Endodermal cell (in vitro differentiated cells): ENCODE measurements at regions not wholly inside any gene's neighbourhood (a gene's known extent, or its start where the extent isn't known, plus 50 kb on each side); places are given as distances from the start of the nearest gene placed in this dataset.

ENCODE experiments used
- DNase-seq: peaks from one replicate; pipeline ENCODE4 v3.0.0-alpha.2; 2017
- H3K27ac ChIP-seq: 2 replicates; pipeline ENCODE4 v1.5.1; 2013; ENCODE audit warnings: mild to moderate bottlenecking, low read depth, low read length, moderate library complexity
- H3K27me3 ChIP-seq: 2 replicates; pipeline ENCODE4 v1.6.1; 2013; ENCODE audit warnings: mild to moderate bottlenecking, low read length, moderate library complexity; ENCODE audit not compliant: insufficient read depth, control insufficient read depth, poor library complexity, severe bottlenecking
- H3K36me3 ChIP-seq: 2 replicates; pipeline ENCODE4 v1.7.0; 2013; ENCODE audit warnings: mild to moderate bottlenecking, low read length, moderate library complexity; ENCODE audit not compliant: control insufficient read depth, insufficient read depth
- H3K4me1 ChIP-seq: one replicate; pipeline ENCODE4 v1.7.0; 2013; ENCODE audit warnings: low read length; ENCODE audit not compliant: control insufficient read depth, insufficient read depth
- H3K4me3 ChIP-seq: 2 replicates; pipeline ENCODE4 v1.5.1; 2013; ENCODE audit warnings: mild to moderate bottlenecking, low read length, moderate library complexity
- H3K9ac ChIP-seq: 2 replicates; pipeline ENCODE4 v1.6.1; 2013; ENCODE audit warnings: mild to moderate bottlenecking, low read length, moderate library complexity; ENCODE audit not compliant: poor library complexity, severe bottlenecking; ENCODE audit errors: extremely low read depth
- H3K9me3 ChIP-seq: 2 replicates; pipeline ENCODE4 v1.6.1; 2013; ENCODE audit warnings: mild to moderate bottlenecking, low read length, moderate library complexity; ENCODE audit not compliant: control insufficient read depth
- H3K27ac Mint-ChIP-seq: 2 replicates; pipeline ENCODE4 v1.8.0; 2020; ENCODE audit warnings: mixed read lengths
- H3K27me3 Mint-ChIP-seq: 2 replicates; pipeline ENCODE4 v1.8.0; 2021; ENCODE audit warnings: mild to moderate bottlenecking, mixed read lengths; ENCODE audit not compliant: insufficient read depth
- H3K36me3 Mint-ChIP-seq: 2 replicates; pipeline ENCODE4 v1.8.0; 2020; ENCODE audit warnings: low read depth, mixed read lengths
- H3K4me1 Mint-ChIP-seq: 2 replicates; pipeline ENCODE4 v1.8.0; 2020; ENCODE audit warnings: mixed read lengths
- H3K4me3 Mint-ChIP-seq: 2 replicates; pipeline ENCODE4 v1.8.0; 2020; ENCODE audit warnings: mild to moderate bottlenecking, moderate library complexity, mixed read lengths
- H3K9me3 Mint-ChIP-seq: 2 replicates; pipeline ENCODE4 v1.8.0; 2020; ENCODE audit warnings: mild to moderate bottlenecking, mixed read lengths
- WGBS, 2 experiments: methylation state at CpG; one replicate each; pipeline versions ENCODE4 v1.1.5 to v1.1.7; 2013; ENCODE audit warnings: missing lambda C conversion rate in 2 of 2, mixed read lengths in 1 of 2; ENCODE audit not compliant: insufficient coverage in 1 of 2, insufficient read length in 1 of 2; 5-methylcytosine and 5-hydroxymethylcytosine counted together
- TF ChIP-seq, protein P1 (sequence below): fragments of 200-600 bp; sonication (generic); conservative IDR thresholded peaks from 2 replicates; pipeline ENCODE4 v1.5.0; 2021; ENCODE audit warnings: antibody characterized with exemption, mild to moderate bottlenecking

DNA sequence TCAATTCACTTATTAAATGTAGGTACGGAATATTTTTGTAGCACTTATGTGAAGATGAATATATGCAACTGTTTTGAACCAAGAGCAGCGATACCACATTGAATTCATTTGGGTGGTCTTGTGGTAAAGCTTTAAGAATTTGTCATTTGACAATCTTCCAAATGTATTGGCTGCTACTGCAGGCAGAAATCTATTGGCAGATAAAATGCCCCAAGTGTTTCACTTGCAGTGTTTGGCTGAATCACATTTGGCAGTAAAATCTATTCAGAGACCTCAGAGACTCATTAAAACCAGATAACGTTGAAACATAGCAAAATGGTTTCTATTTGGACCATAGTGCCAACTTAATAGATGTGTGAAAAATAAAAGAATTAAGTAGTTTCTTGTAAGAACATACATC lies 303.4 kb downstream of the FGF13 start:
- no peak overlapping the region for H3K27ac ChIP-seq
- no peak overlapping the region for H3K27ac Mint-ChIP-seq
- 93% methylated on average over 3 of the region's 3 CpGs; no CpG with 5 or more reads in 1 of the 2 experiments for WGBS, 2 experiments

DNA sequence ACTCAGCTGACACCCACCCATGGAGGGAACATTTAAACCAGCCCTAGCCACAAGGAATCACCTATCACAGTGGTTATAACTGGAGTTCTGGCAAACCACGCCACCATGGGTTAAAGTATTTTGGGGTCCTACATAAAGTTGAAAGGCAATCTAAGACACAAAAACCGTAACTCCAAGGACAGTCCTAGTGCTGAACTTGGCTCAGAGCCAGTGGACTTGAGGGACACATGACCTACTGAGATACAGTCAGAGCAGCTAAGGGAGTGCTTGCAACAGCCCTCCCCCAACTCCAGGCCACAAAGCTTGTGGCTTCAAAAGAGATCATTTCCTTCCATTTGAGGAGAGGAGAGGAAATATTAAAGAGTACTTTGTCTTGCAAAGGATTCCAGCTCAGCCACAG lies 300.5 kb downstream of the FGF13 start:
- TF ChIP-seq, protein P1, sequence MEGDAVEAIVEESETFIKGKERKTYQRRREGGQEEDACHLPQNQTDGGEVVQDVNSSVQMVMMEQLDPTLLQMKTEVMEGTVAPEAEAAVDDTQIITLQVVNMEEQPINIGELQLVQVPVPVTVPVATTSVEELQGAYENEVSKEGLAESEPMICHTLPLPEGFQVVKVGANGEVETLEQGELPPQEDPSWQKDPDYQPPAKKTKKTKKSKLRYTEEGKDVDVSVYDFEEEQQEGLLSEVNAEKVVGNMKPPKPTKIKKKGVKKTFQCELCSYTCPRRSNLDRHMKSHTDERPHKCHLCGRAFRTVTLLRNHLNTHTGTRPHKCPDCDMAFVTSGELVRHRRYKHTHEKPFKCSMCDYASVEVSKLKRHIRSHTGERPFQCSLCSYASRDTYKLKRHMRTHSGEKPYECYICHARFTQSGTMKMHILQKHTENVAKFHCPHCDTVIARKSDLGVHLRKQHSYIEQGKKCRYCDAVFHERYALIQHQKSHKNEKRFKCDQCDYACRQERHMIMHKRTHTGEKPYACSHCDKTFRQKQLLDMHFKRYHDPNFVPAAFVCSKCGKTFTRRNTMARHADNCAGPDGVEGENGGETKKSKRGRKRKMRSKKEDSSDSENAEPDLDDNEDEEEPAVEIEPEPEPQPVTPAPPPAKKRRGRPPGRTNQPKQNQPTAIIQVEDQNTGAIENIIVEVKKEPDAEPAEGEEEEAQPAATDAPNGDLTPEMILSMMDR: no peak
- no peaks in the 10 kb centered on the region for H3K27me3 ChIP-seq
- peaks cover 2% of the 10 kb centered on the region for H3K9me3 Mint-ChIP-seq
- DNase-seq: no peak
- no peak overlapping the region for H3K4me3 Mint-ChIP-seq
- no peaks in the 10 kb centered on the region for H3K36me3 Mint-ChIP-seq
- no peaks in the 10 kb centered on the region for H3K4me1 ChIP-seq
- no peak overlapping the region for H3K9ac ChIP-seq
- no peaks in the 10 kb centered on the region for H3K9me3 ChIP-seq
- no peak overlapping the region for H3K27ac ChIP-seq
- no peaks in the 10 kb centered on the region for H3K36me3 ChIP-seq
- H3K27me3 Mint-ChIP-seq: no peaks in the 10 kb centered on the region
- H3K4me3 ChIP-seq: no peak overlapping the region
- H3K4me1 Mint-ChIP-seq: no peaks in the 10 kb centered on the region
- WGBS, 2 experiments: 92% methylated on average over 2 of the region's 2 CpGs; no CpG with 5 or more reads in 1 of the 2 experiments
- H3K27ac Mint-ChIP-seq: no peak overlapping the region

More for the DNA sequence above, 303.4 kb downstream of the FGF13 start:
- TF ChIP-seq, protein P1: no peak
- H3K4me3 Mint-ChIP-seq: no peak overlapping the region
- H3K4me3 ChIP-seq: no peak overlapping the region
- H3K4me1 ChIP-seq: no peaks in the 10 kb centered on the region
- no peaks in the 10 kb centered on the region for H3K4me1 Mint-ChIP-seq
- DNase-seq: no peak
- no peaks in the 10 kb centered on the region for H3K9me3 Mint-ChIP-seq
- H3K36me3 Mint-ChIP-seq: no peaks in the 10 kb centered on the region
- no peaks in the 10 kb centered on the region for H3K27me3 Mint-ChIP-seq
- H3K27me3 ChIP-seq: no peaks in the 10 kb centered on the region
- H3K9ac ChIP-seq: no peak overlapping the region
- no peaks in the 10 kb centered on the region for H3K36me3 ChIP-seq
- no peaks in the 10 kb centered on the region for H3K9me3 ChIP-seq
